Dendritic cell treated with granulocyte-macrophage colony-stimulating factor and Interleukin-4, amounts not matched to agents 40 ng/mL and 50 ng/mL, for 4 days (primary cell): ENCODE measurements at regions not wholly inside any gene's neighbourhood (a gene's known extent, or its start where the extent isn't known, plus 50 kb on each side); places are given as distances from the start of the nearest gene placed in this dataset.
"Not testable (repeated sequence)": the region's sequence is repeated elsewhere in the genome, so short reads cannot be mapped to it uniquely, and the experiment has no call there.

Source experiments
- H3K27ac Mint-ChIP-seq: one replicate; pipeline ENCODE4 v1.8.0; 2022; ENCODE audit warnings: mild to moderate bottlenecking, mixed read lengths
- H3K27me3 Mint-ChIP-seq: one replicate; pipeline ENCODE4 v1.8.0; 2022; ENCODE audit warnings: mild to moderate bottlenecking, mixed read lengths
- H3K36me3 Mint-ChIP-seq: one replicate; pipeline ENCODE4 v1.8.0; 2022; ENCODE audit warnings: low read depth, mixed read lengths
- H3K4me1 Mint-ChIP-seq: one replicate; pipeline ENCODE4 v1.8.0; 2022; ENCODE audit warnings: low read depth, mixed read lengths
- H3K4me3 Mint-ChIP-seq: one replicate; pipeline ENCODE4 v1.8.0; 2022; ENCODE audit warnings: mild to moderate bottlenecking, moderate library complexity, mixed read lengths
- H3K9me3 Mint-ChIP-seq: one replicate; pipeline ENCODE4 v1.8.0; 2022; ENCODE audit warnings: mixed read lengths
- intact Hi-C: fragments of 100-400 bp; cut with micrococcal nuclease; formaldehyde crosslinking; loops from one replicate; pipeline ENCODE4 v1.15.0; 2022

- intact Hi-C loops, H3K4me1 Mint-ChIP-seq, H3K27me3 Mint-ChIP-seq, H3K36me3 Mint-ChIP-seq, H3K4me3 Mint-ChIP-seq, H3K27ac Mint-ChIP-seq: not testable (repeated sequence)
- peaks cover 16% of the 10 kb centered on the region for H3K9me3 Mint-ChIP-seq
Measured at GRCh38 chr10:90302031-90302430, 555.8 kb downstream of the HTR7 start.

- Mint-ChIP-seq H3K4me1 (no peaks in the 10 kb centered on the region), H3K9me3 (peaks cover 8% of the 10 kb centered on the region), H3K27me3 (no peaks in the 10 kb centered on the region), H3K27ac (no peak overlapping the region), H3K4me3 (no peak overlapping the region), H3K36me3 (no peaks in the 10 kb centered on the region)
- intact Hi-C loops: no loop called here
Measured at GRCh38 chr10:90302758-90303481, 554.9 kb downstream of the HTR7 start.

GRCh38 chr10:90304533-90304932 is 553.3 kb downstream of the HTR7 start:
- peaks cover 16% of the 10 kb centered on the region for H3K9me3 Mint-ChIP-seq
- no peak overlapping the region for H3K4me3 Mint-ChIP-seq
- H3K27me3 Mint-ChIP-seq: no peaks in the 10 kb centered on the region
- H3K27ac Mint-ChIP-seq: no peak overlapping the region
- intact Hi-C loops: no loop called here
- no peaks in the 10 kb centered on the region for H3K36me3 Mint-ChIP-seq
- no peaks in the 10 kb centered on the region for H3K4me1 Mint-ChIP-seq

- H3K27ac Mint-ChIP-seq: no peak overlapping the region
- no peak overlapping the region for H3K4me3 Mint-ChIP-seq
- H3K9me3 Mint-ChIP-seq: peaks cover 16% of the 10 kb centered on the region
- intact Hi-C loops: no loop called here
- H3K36me3 Mint-ChIP-seq: no peaks in the 10 kb centered on the region
- H3K27me3 Mint-ChIP-seq: no peaks in the 10 kb centered on the region
- no peaks in the 10 kb centered on the region for H3K4me1 Mint-ChIP-seq
Measured at GRCh38 chr10:90306187-90306586, 551.7 kb downstream of the HTR7 start.

- Mint-ChIP-seq H3K9me3 (peaks cover 20% of the 10 kb centered on the region), H3K4me3 (no peak overlapping the region), H3K4me1 (no peaks in the 10 kb centered on the region), H3K27ac (no peak overlapping the region), H3K36me3 (no peaks in the 10 kb centered on the region), H3K27me3 (no peaks in the 10 kb centered on the region)
- intact Hi-C loops: no loop called here
Measured at GRCh38 chr10:90308223-90308622, 549.6 kb downstream of the HTR7 start.

GRCh38 chr10:90313576-90314325 is 544.1 kb downstream of the HTR7 start:
- intact Hi-C loops: no loop called here
- peaks cover 14% of the 10 kb centered on the region for H3K9me3 Mint-ChIP-seq
- no peak overlapping the region for H3K4me3 Mint-ChIP-seq
- no peak overlapping the region for H3K27ac Mint-ChIP-seq
- no peaks in the 10 kb centered on the region for H3K36me3 Mint-ChIP-seq
- no peaks in the 10 kb centered on the region for H3K4me1 Mint-ChIP-seq
- H3K27me3 Mint-ChIP-seq: no peaks in the 10 kb centered on the region

GRCh38 chr10:90314718-90315117 is 543.1 kb downstream of the HTR7 start:
- peaks cover 7% of the 10 kb centered on the region for H3K9me3 Mint-ChIP-seq
- intact Hi-C loops: no loop called here
- H3K27me3 Mint-ChIP-seq: no peaks in the 10 kb centered on the region
- no peak overlapping the region for H3K27ac Mint-ChIP-seq
- H3K4me3 Mint-ChIP-seq: no peak overlapping the region
- H3K4me1 Mint-ChIP-seq: no peaks in the 10 kb centered on the region
- H3K36me3 Mint-ChIP-seq: no peaks in the 10 kb centered on the region

- no peaks in the 10 kb centered on the region for H3K27me3 Mint-ChIP-seq
- peaks cover 7% of the 10 kb centered on the region for H3K9me3 Mint-ChIP-seq
- no peak overlapping the region for H3K27ac Mint-ChIP-seq
- intact Hi-C loops: no loop called here
- no peaks in the 10 kb centered on the region for H3K4me1 Mint-ChIP-seq
- H3K36me3 Mint-ChIP-seq: no peaks in the 10 kb centered on the region
- H3K4me3 Mint-ChIP-seq: no peak overlapping the region
Measured at GRCh38 chr10:90317172-90317571, 540.7 kb downstream of the HTR7 start.

- Mint-ChIP-seq H3K9me3 (no peaks in the 10 kb centered on the region), H3K27me3 (no peaks in the 10 kb centered on the region), H3K36me3 (no peaks in the 10 kb centered on the region), H3K4me3 (no peak overlapping the region), H3K27ac (no peak overlapping the region), H3K4me1 (no peaks in the 10 kb centered on the region)
- intact Hi-C loops: no loop called here
Measured at GRCh38 chr10:90318659-90319058, 539.2 kb downstream of the HTR7 start.

- Mint-ChIP-seq H3K4me3 (no peak overlapping the region), H3K27ac (no peak overlapping the region), H3K4me1 (no peaks in the 10 kb centered on the region), H3K36me3 (no peaks in the 10 kb centered on the region), H3K27me3 (no peaks in the 10 kb centered on the region), H3K9me3 (no peaks in the 10 kb centered on the region)
- intact Hi-C loops: no loop called here
Measured at GRCh38 chr10:90319188-90319914, 538.5 kb downstream of the HTR7 start.

- intact Hi-C loops: no loop called here
- Mint-ChIP-seq H3K4me3 (no peak overlapping the region), H3K4me1 (no peaks in the 10 kb centered on the region), H3K27ac (no peak overlapping the region), H3K36me3 (no peaks in the 10 kb centered on the region), H3K9me3 (no peaks in the 10 kb centered on the region), H3K27me3 (no peaks in the 10 kb centered on the region)
Measured at GRCh38 chr10:90321132-90321816, 536.6 kb downstream of the HTR7 start.

GRCh38 chr10:90326498-90327267 is 531.2 kb downstream of the HTR7 start:
- Mint-ChIP-seq H3K36me3 (no peaks in the 10 kb centered on the region), H3K4me3 (no peak overlapping the region), H3K27me3 (no peaks in the 10 kb centered on the region), H3K9me3 (no peaks in the 10 kb centered on the region), H3K27ac (no peak overlapping the region), H3K4me1 (no peaks in the 10 kb centered on the region)
- intact Hi-C loops: no loop called here

- Mint-ChIP-seq H3K27ac (no peak overlapping the region), H3K4me3 (no peak overlapping the region), H3K36me3 (no peaks in the 10 kb centered on the region), H3K27me3 (no peaks in the 10 kb centered on the region), H3K4me1 (no peaks in the 10 kb centered on the region), H3K9me3 (peaks cover 8% of the 10 kb centered on the region)
- intact Hi-C loops: no loop called here
Measured at GRCh38 chr10:90327611-90328010, 530.2 kb downstream of the HTR7 start.
